ENCODE measurements at regions not wholly inside any gene's neighbourhood (a gene's known extent, or its start where the extent isn't known, plus 50 kb on each side); places are given as distances from the start of the nearest gene placed in this dataset.
"Not testable (repeated sequence)": the region's sequence is repeated elsewhere in the genome, so short reads cannot be mapped to it uniquely, and the experiment has no call there.

GRCh38 chr9:89670801-89671434 is 66.1 kb downstream of the GADD45G start:
- DNase-seq (ENCODE audit: low read depth in 2 of 2): no peak

- no peak for DNase-seq (ENCODE audit: low read depth in 2 of 2)
Observed at GRCh38 chr9:89674667-89675057, 69.8 kb downstream of the GADD45G start.

- no peak for DNase-seq (ENCODE audit: low read depth in 2 of 2)
Observed at GRCh38 chr9:89675058-89675742, 70.4 kb downstream of the GADD45G start.

- no peak for DNase-seq (ENCODE audit: low read depth in 2 of 2)
Observed at GRCh38 chr9:89676281-89676680, 71.5 kb downstream of the GADD45G start.

GRCh38 chr9:89677702-89678395 is 73.0 kb downstream of the GADD45G start:
- DNase-seq (ENCODE audit: low read depth in 2 of 2): no peak

GRCh38 chr9:89678396-89679015 is 73.7 kb downstream of the GADD45G start:
- DNase-seq (ENCODE audit: low read depth in 2 of 2): no peak

GRCh38 chr9:89679016-89679415 is 74.2 kb downstream of the GADD45G start:
- DNase-seq (ENCODE audit: low read depth in 2 of 2): no peak

- no peak for DNase-seq (ENCODE audit: low read depth in 2 of 2)
Observed at GRCh38 chr9:89679581-89679980, 74.8 kb downstream of the GADD45G start.

- DNase-seq (ENCODE audit: low read depth in 2 of 2): no peak
Observed at GRCh38 chr9:89680547-89681467, 76.0 kb downstream of the GADD45G start.

- DNase-seq (ENCODE audit: low read depth in 2 of 2): not testable (repeated sequence)
Observed at GRCh38 chr9:89681468-89681859, 76.7 kb downstream of the GADD45G start.

- no peak for DNase-seq (ENCODE audit: low read depth in 2 of 2)
Observed at GRCh38 chr9:89683626-89684025, 78.8 kb downstream of the GADD45G start.

GRCh38 chr9:89684218-89684617 is 79.4 kb downstream of the GADD45G start:
- no peak for DNase-seq (ENCODE audit: low read depth in 2 of 2)

- no peak for DNase-seq (ENCODE audit: low read depth in 2 of 2)
Observed at GRCh38 chr9:89684912-89685636, 80.3 kb downstream of the GADD45G start.

GRCh38 chr9:89685698-89686097 is 80.9 kb downstream of the GADD45G start:
- DNase-seq (ENCODE audit: low read depth in 2 of 2): no peak

GRCh38 chr9:89686126-89686525 is 81.3 kb downstream of the GADD45G start:
- no peak for DNase-seq (ENCODE audit: low read depth in 2 of 2)

GRCh38 chr9:89686621-89687020 is 81.8 kb downstream of the GADD45G start:
- no peak for DNase-seq (ENCODE audit: low read depth in 2 of 2)

GRCh38 chr9:89687188-89687587 is 82.4 kb downstream of the GADD45G start:
- no peak for DNase-seq (ENCODE audit: low read depth in 2 of 2)

- no peak for DNase-seq (ENCODE audit: low read depth in 2 of 2)
Observed at GRCh38 chr9:89687848-89688247, 83.0 kb downstream of the GADD45G start.

- not testable (repeated sequence) for DNase-seq (ENCODE audit: low read depth in 2 of 2)
Observed at GRCh38 chr9:89689321-89689720, 84.5 kb downstream of the GADD45G start.

- DNase-seq (ENCODE audit: low read depth in 2 of 2): no peak
Observed at GRCh38 chr9:89690334-89690912, 85.6 kb downstream of the GADD45G start.

Data from lung microvascular endothelial cell (primary cell).